Neural cell (in vitro differentiated cells): ENCODE measurements at regions not wholly inside any gene's neighbourhood (a gene's known extent, or its start where the extent isn't known, plus 50 kb on each side); places are given as distances from the start of the nearest gene placed in this dataset.

Source experiments
- H2AFZ ChIP-seq: fragments of 200-600, 300-800 bp; sonication (generic), shearing (Covaris generic); 2 replicates; pipeline ENCODE4 v1.6.0; 2014; ENCODE audit warnings: low read depth, mild to moderate bottlenecking, antibody characterized with exemption, low read length, moderate library complexity
- H3F3A ChIP-seq: fragments of 200-600 bp; shearing (Covaris generic); 2 replicates; pipeline ENCODE4 v1.6.1; 2016; ENCODE audit warnings: mild to moderate bottlenecking, moderate library complexity, mixed read lengths, antibody characterized with exemption, low read length; ENCODE audit not compliant: insufficient read depth, poor library complexity, severe bottlenecking
- H3K27ac ChIP-seq: fragments of 200-600, 300-800 bp; sonication (generic), shearing (Covaris generic); 2 replicates; pipeline ENCODE4 v1.5.1; 2014; ENCODE audit warnings: mild to moderate bottlenecking, low read length, moderate library complexity
- H3K27me3 ChIP-seq: fragments of 300-800, 200-600 bp; sonication (generic), shearing (Covaris generic); 2 replicates; pipeline ENCODE4 v1.6.0; 2014; ENCODE audit warnings: mild to moderate bottlenecking, low read depth, low read length, moderate library complexity; ENCODE audit not compliant: insufficient read depth
- H3K36me3 ChIP-seq: fragments of 300-800, 200-600 bp; sonication (generic), shearing (Covaris generic); 2 replicates; pipeline ENCODE4 v1.5.1; 2014; ENCODE audit warnings: mild to moderate bottlenecking, antibody characterized with exemption, low read length, moderate library complexity; ENCODE audit not compliant: insufficient read depth
- H3K4me2 ChIP-seq: fragments of 300-800, 200-600 bp; sonication (generic), shearing (Covaris generic); 2 replicates; pipeline ENCODE4 v1.6.0; 2014; ENCODE audit warnings: mild to moderate bottlenecking, low read length
- H3K4me3 ChIP-seq: fragments of 300-800, 200-600 bp; sonication (generic), shearing (Covaris generic); 2 replicates; pipeline ENCODE4 v1.5.1; 2014; ENCODE audit warnings: mild to moderate bottlenecking, low read length, moderate library complexity
- H3K79me2 ChIP-seq: fragments of 200-600 bp; shearing (Covaris generic); replicated peaks from 2 replicates; pipeline ENCODE4 v1.6.0; 2014; ENCODE audit warnings: mild to moderate bottlenecking, low read length, moderate library complexity; ENCODE audit not compliant: insufficient read depth
- H3K9ac ChIP-seq: fragments of 300-800, 200-600 bp; sonication (generic), shearing (Covaris generic); 2 replicates; pipeline ENCODE4 v1.6.1; 2016; ENCODE audit warnings: mild to moderate bottlenecking, low read length, mixed read lengths
- H3K9me2 ChIP-seq: fragments of 200-600 bp; shearing (Covaris generic); 2 replicates; pipeline ENCODE4 v1.6.1; 2016; ENCODE audit warnings: mild to moderate bottlenecking, low read length, mixed read lengths; ENCODE audit not compliant: insufficient read depth
- H3K9me3 ChIP-seq: fragments of 200-600, 300-800 bp; sonication (generic), shearing (Covaris generic); 2 replicates; pipeline ENCODE4 v1.6.1; 2016; ENCODE audit warnings: mild to moderate bottlenecking, mixed run types, low read length, moderate library complexity, mixed read lengths
- H4K20me1 ChIP-seq: fragments of 200-600 bp; shearing (Covaris generic); 2 replicates; pipeline ENCODE4 v1.6.1; 2016; ENCODE audit warnings: mild to moderate bottlenecking, mixed run types; ENCODE audit not compliant: insufficient read depth
- EP300 ChIP-seq: fragments of 450-650 bp; conservative IDR thresholded peaks from 2 replicates; pipeline ENCODE4 v1.6.1; 2014; ENCODE audit warnings: antibody characterized with exemption, mild to moderate bottlenecking, moderate library complexity; ENCODE audit not compliant: poor library complexity, severe bottlenecking
- EZH2 ChIP-seq: fragments of 200-600, 300-800 bp; shearing (Covaris generic), sonication (generic); IDR thresholded peaks from 2 replicates; pipeline ENCODE4 v1.6.1; 2014; ENCODE audit warnings: antibody characterized with exemption, low read length, borderline replicate concordance, mild to moderate bottlenecking; ENCODE audit not compliant: insufficient read depth, poor library complexity, severe bottlenecking
- RAD21 ChIP-seq: fragments of 450-650 bp; conservative IDR thresholded peaks from 2 replicates; pipeline ENCODE4 v1.6.1; 2014; ENCODE audit warnings: antibody characterized with exemption, mild to moderate bottlenecking, moderate library complexity
- REST ChIP-seq: IDR thresholded peaks from 2 replicates; pipeline ENCODE4 v1.6.1; 2012; ENCODE audit warnings: borderline replicate concordance
- TAF1 ChIP-seq: IDR thresholded peaks from 2 replicates; pipeline ENCODE4 v1.6.1; 2012; ENCODE audit warnings: low read depth
- small RNA-seq, 3 experiments: library from RNA; depleted of rRNA; stranded (forward); fragments of <200 nt; gene quantifications; one replicate each; pipeline ENCODE3, GENCODE V24; 2012
- TF ChIP-seq, protein P1 (sequence below): fragments of 450-650 bp; IDR thresholded peaks from 2 replicates; pipeline ENCODE4 v1.5.1; 2014; ENCODE audit warnings: antibody characterized with exemption, mild to moderate bottlenecking, moderate library complexity; ENCODE audit not compliant: poor library complexity, severe bottlenecking

GRCh38 chr4:184267673-184268583, 50.3 kb upstream of the ENPP6 start:
- H3F3A ChIP-seq, result no peaks in the 10 kb centered on the region
- H3K27me3 ChIP-seq, result no peaks in the 10 kb centered on the region
- H2AFZ ChIP-seq, result no peak overlapping the region
- no peak overlapping the region for H3K4me3 ChIP-seq
- no peaks in the 10 kb centered on the region for H3K9me2 ChIP-seq
- no peaks in the 10 kb centered on the region for H3K36me3 ChIP-seq
- no peaks in the 10 kb centered on the region for H3K79me2 ChIP-seq
- no peaks in the 10 kb centered on the region for H4K20me1 ChIP-seq
- H3K4me2 ChIP-seq, result no peak overlapping the region
- TF ChIP-seq REST, result no peak
- TF ChIP-seq, protein P1, sequence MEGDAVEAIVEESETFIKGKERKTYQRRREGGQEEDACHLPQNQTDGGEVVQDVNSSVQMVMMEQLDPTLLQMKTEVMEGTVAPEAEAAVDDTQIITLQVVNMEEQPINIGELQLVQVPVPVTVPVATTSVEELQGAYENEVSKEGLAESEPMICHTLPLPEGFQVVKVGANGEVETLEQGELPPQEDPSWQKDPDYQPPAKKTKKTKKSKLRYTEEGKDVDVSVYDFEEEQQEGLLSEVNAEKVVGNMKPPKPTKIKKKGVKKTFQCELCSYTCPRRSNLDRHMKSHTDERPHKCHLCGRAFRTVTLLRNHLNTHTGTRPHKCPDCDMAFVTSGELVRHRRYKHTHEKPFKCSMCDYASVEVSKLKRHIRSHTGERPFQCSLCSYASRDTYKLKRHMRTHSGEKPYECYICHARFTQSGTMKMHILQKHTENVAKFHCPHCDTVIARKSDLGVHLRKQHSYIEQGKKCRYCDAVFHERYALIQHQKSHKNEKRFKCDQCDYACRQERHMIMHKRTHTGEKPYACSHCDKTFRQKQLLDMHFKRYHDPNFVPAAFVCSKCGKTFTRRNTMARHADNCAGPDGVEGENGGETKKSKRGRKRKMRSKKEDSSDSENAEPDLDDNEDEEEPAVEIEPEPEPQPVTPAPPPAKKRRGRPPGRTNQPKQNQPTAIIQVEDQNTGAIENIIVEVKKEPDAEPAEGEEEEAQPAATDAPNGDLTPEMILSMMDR, result no peak
- no peak for TF ChIP-seq TAF1
- TF ChIP-seq EZH2, result no peak
- no peak for TF ChIP-seq EP300
- TF ChIP-seq RAD21, result no peak
- no peaks in the 10 kb centered on the region for H3K9me3 ChIP-seq
- H3K9ac ChIP-seq, result no peak overlapping the region
- no peak overlapping the region for H3K27ac ChIP-seq

Small RNA genes lying in the stretch of these regions (small RNA-seq; reads per million reads assigned to genes)
- gene RN7SL28P, result 0 reads per million in 3 experiments
